ENCODE measurements at regions not wholly inside any gene's neighbourhood (a gene's known extent, or its start where the extent isn't known, plus 50 kb on each side); places are given as distances from the start of the nearest gene placed in this dataset.
A peak's percentile ranks its signal among the peaks of the same experiment; 100 is the strongest.

GRCh38 chr5:8238080-8238479 lies 369.1 kb downstream of the MTRR start:
- ChIA-PET CTCF (ENCODE audit: partially characterized antibody) (interaction anchor here (1.3 kb wide), 1 partner anchor 37 kb away, joined by 3 read pairs; no protein-coding TSS in a partner anchor), POLR2A (ENCODE audit: partially characterized antibody) (no interaction called here)
- H4K8ac ChIP-seq (ENCODE audit: extremely low read depth, insufficient read depth, low read length): no peak overlapping the region
- no peak overlapping the region for H2BK5ac ChIP-seq (ENCODE audit: low read depth, low read length)
- no peak overlapping the region for H3K4ac ChIP-seq (replicated peaks; ENCODE audit: insufficient read length, low read depth, low read length)
- no peak overlapping the region for H2BK15ac ChIP-seq (ENCODE audit: low read length)
- no peak overlapping the region for H2BK120ac ChIP-seq (replicated peaks; ENCODE audit: low read depth, low read length)
- H4K91ac ChIP-seq (replicated peaks; ENCODE audit: insufficient read length, low read length): no peak overlapping the region
- H3K9me3 ChIP-seq (ENCODE audit: insufficient read depth in 2 of 2, low read depth in 1 of 2, low read length in 1 of 2): no peaks in the 10 kb centered on the region
- no peak overlapping the region for H3K14ac ChIP-seq (ENCODE audit: insufficient read length)
- no peak overlapping the region for H3K23ac ChIP-seq (ENCODE audit: insufficient read length)
- 88% methylated on average over 5 of the region's 5 CpGs; no CpG with 5 or more reads in 1 of the 2 experiments for WGBS, 2 experiments (ENCODE audit: extremely low coverage in 1 of 2, insufficient coverage in 1 of 2, insufficient read length in 1 of 2, insufficient replicate concordance in 2 of 2, low coverage in 1 of 2, low lambda C conversion rate in 2 of 2, missing lambda C conversion rate in 1 of 2)
- no peaks in the 10 kb centered on the region for H3K79me2 ChIP-seq (ENCODE audit: control insufficient read depth in 1 of 2, insufficient read depth in 2 of 2, low read length in 2 of 2)
- H3K18ac ChIP-seq (ENCODE audit: extremely low read depth, low read length): no peak overlapping the region
- no peak for FAIRE-seq
- no peak overlapping the region for H2AK5ac ChIP-seq (ENCODE audit: low read depth, low read length)
- H3K27me3 ChIP-seq (replicated peaks in 1 of 4; ENCODE audit: control insufficient read depth in 3 of 4, extremely low read depth in 1 of 4, insufficient read depth in 3 of 4, low read length in 3 of 4): no peaks in the 10 kb centered on the region
- H3K23me2 ChIP-seq (ENCODE audit: low read depth, low read length): no peaks in the 10 kb centered on the region
- H4K20me1 ChIP-seq (replicated peaks in 1 of 2; ENCODE audit: control insufficient read depth in 1 of 2, insufficient read depth in 2 of 2, low read length in 2 of 2): no peaks in the 10 kb centered on the region
- no peak for DNase-seq (ENCODE audit: low read depth in 1 of 2, low spot score in 2 of 2)
- H3K4me3 ChIP-seq (ENCODE audit: extremely low read depth in 1 of 4, insufficient read depth in 2 of 4, low read depth in 3 of 4, low read length in 4 of 4): no peak overlapping the region
- no peaks in the 10 kb centered on the region for H3K4me1 ChIP-seq (replicated peaks in 1 of 4; ENCODE audit: control insufficient read depth in 3 of 4, insufficient read depth in 4 of 4, low read length in 3 of 4)
- no peaks in the 10 kb centered on the region for H3K36me3 ChIP-seq (ENCODE audit: control insufficient read depth in 2 of 4, insufficient read depth in 4 of 4, low read length in 3 of 4)
- no peak overlapping the region for H3K4me2 ChIP-seq (ENCODE audit: insufficient read depth in 1 of 2, low read depth in 2 of 2, low read length in 2 of 2)
- no peak overlapping the region for H2AFZ ChIP-seq (ENCODE audit: low read length)
- H4K5ac ChIP-seq (ENCODE audit: insufficient read length, low read depth, low read length): no peak overlapping the region
- H2BK12ac ChIP-seq (ENCODE audit: low read depth, low read length): no peak overlapping the region
- H3K56ac ChIP-seq (replicated peaks; ENCODE audit: insufficient read length, low read depth, low read length): no peak overlapping the region
- H3K79me1 ChIP-seq (ENCODE audit: low read depth, low read length): no peaks in the 10 kb centered on the region
- no peak for TF ChIP-seq CBX5 (IDR thresholded peaks at IDR 0.05; ENCODE audit: low read depth, low read length)
- no peak for TF ChIP-seq GABPA (IDR thresholded peaks at IDR 0.05; ENCODE audit: borderline replicate concordance, insufficient read depth, low read length)
- 0 out of 2 replicates have a peak, but pooled peaks have one; percentile 18 for TF ChIP-seq MAFK (IDR thresholded peaks at IDR 0.05; ENCODE audit: low read depth, low read length)
- no peak overlapping the region for H3K9ac ChIP-seq (replicated peaks in 1 of 4; ENCODE audit: extremely low read depth in 1 of 4, low read depth in 3 of 4, low read length in 3 of 4)
- H3K27ac ChIP-seq (ENCODE audit: low read depth, low read length): no peak overlapping the region
- H2BK20ac ChIP-seq (ENCODE audit: low read length): no peak overlapping the region

Measured in H1 (cell line).